LNCaP clone FGC (cell line): ENCODE measurements at regions not wholly inside any gene's neighbourhood (a gene's known extent, or its start where the extent isn't known, plus 50 kb on each side); places are given as distances from the start of the nearest gene placed in this dataset.
A peak's percentile ranks its signal among the peaks of the same experiment; 100 is the strongest.

Experiments used
- DNase-seq: peaks from one replicate; pipeline ENCODE4 v3.0.0-alpha.2; 2011; ENCODE audit warnings: low read depth
- H3K4me3 ChIP-seq: 2 replicates; pipeline ENCODE4 v1.5.1; 2011; ENCODE audit warnings: mild to moderate bottlenecking, low read depth, low read length, control low read depth
- CTCF ChIP-seq: IDR thresholded peaks from 2 replicates; pipeline ENCODE4 v1.5.1; 2012; ENCODE audit warnings: mild to moderate bottlenecking; ENCODE audit not compliant: control insufficient read depth, insufficient read depth; ENCODE audit errors: extremely low read depth

DNA sequence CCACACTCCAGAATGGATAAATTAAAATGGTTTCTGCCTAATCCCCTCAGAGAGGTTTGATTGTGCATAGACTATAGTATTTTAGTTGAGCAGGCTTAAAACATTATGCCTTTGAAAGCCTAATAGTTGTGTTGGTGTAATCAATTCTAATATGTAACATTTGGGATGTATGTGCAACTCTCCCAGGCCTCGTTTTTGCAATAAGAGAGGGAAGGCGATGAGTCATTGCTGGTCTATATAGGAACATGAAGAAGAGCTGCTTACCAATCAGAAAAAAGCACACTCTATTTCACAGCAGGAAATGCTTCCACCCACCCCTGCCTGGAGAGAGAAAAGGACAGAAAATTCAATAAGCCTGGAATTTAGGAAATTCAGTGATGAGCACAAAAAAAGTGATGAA lies 1424.0 kb upstream of the PIK3C3 start:
- DNase-seq, result no peak
- no peak overlapping the region for H3K4me3 ChIP-seq
- no peak for TF ChIP-seq CTCF

DNA sequence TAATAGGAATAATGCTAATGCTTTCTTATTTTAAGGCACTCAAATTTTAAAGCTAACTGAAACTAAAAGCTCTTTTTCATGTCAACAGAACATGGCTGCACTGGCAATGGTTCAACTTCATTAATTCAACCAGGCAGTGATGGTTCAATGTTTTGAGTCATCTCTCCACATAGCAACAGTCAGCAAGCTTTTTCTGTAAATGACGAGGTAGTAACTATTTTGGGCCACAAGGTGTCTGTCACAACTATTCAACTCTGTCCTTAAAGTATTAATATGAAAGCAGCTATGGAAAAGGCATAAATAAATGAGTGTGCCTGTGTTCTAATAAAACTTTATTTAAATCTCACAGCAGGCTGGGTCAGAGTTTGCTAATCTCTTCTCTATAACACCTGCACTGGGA lies 1425.6 kb upstream of the PIK3C3 start:
- no peak overlapping the region for H3K4me3 ChIP-seq
- peak; percentile 46 for TF ChIP-seq CTCF
- peak; percentile 13 for DNase-seq

DNA sequence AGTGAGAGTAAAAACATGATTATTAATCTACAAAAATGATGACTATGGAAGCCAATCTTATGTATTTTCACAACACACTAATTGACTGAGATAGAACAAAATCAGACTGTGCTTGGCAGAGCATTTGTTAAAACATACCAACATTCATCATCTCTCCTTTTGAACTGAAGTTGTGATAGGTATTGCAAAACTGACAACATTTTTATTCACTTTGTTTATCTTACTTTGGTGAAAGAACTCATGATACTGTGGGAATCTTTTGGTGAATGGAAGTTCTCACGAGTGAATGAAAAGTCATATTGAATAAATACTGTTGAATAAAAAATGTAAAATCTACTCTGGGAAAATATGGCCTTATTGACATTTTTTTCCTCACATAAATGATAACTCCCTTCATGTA lies 1430.2 kb upstream of the PIK3C3 start:
- no peak for TF ChIP-seq CTCF
- DNase-seq, result no peak
- H3K4me3 ChIP-seq, result no peak overlapping the region

GRCh38 chr18:40523287-40523686 lies 1431.7 kb upstream of the PIK3C3 start:
- no peak for TF ChIP-seq CTCF
- DNase-seq, result no peak
- H3K4me3 ChIP-seq, result no peak overlapping the region

GRCh38 chr18:40501026-40501425 lies 1454.0 kb upstream of the PIK3C3 start:
- no peak for TF ChIP-seq CTCF
- H3K4me3 ChIP-seq, result no peak overlapping the region
- DNase-seq, result no peak

GRCh38 chr18:40494603-40495002 lies 1460.4 kb upstream of the PIK3C3 start:
- no peak for DNase-seq
- no peak overlapping the region for H3K4me3 ChIP-seq
- no peak for TF ChIP-seq CTCF

DNA sequence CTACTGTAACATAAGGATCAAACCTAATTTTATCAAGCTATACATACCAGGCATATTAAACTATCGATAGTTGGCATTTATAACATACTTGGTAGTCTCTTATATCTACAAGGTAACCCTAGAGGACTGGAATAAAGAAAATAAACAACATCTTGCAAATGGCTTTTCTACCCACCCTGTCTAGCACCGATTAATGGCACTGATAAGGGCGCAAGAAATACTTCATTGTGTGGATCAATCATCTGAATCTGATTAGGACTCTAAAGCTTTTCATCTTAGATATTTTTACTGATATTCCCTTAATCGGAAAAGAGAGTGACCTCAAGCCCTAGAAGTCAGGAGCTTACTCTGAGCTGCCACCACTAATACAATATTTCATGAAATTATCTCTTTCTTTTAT lies 1461.7 kb upstream of the PIK3C3 start:
- TF ChIP-seq CTCF, result no peak

More for the DNA sequence above, 1461.7 kb upstream of the PIK3C3 start:
- H3K4me3 ChIP-seq, result no peak overlapping the region
- no peak for DNase-seq
